ENCODE measurements at regions not wholly inside any gene's neighbourhood (a gene's known extent, or its start where the extent isn't known, plus 50 kb on each side); places are given as distances from the start of the nearest gene placed in this dataset.

DNA sequence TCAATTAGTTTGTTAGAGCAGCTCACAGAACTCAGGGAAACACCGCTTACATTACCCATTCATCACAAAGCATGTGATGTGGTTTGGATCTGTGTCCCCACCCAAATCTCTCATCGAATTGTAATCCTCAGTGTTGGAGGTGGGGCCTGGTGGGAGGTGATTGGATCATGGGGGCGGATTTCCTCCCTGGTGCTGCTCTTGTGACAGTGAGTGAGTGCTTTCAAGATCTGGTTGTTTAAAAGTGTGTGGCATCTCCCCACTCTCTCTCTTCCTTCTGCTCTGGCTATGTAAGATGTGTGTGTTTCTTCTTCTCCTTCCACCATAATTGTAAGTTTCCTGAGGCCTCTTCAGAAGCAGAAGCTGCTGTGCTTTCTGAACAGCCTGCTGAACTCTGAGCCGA lies 63.5 kb upstream of the AGPS start:
- Histone ChIP-seq H3K9ac (ENCODE audit: low read depth, low read length) (no peak overlapping the region), H3K4me2 (ENCODE audit: insufficient read depth, low read length) (no peak overlapping the region), H3K27ac (ENCODE audit: low read length) (no peak overlapping the region), H3K36me3 (ENCODE audit: insufficient read depth, low read length) (peaks cover 14% of the 10 kb centered on the region; the same call in 1 of the 2 replicates), H3K9me3 (ENCODE audit: insufficient read depth, low read length, severe bottlenecking) (no peaks in the 10 kb centered on the region), H3K4me1 (ENCODE audit: insufficient read depth, low read length) (peaks cover 18% of the 10 kb centered on the region), H3K79me2 (ENCODE audit: insufficient read depth, low read length) (no peaks in the 10 kb centered on the region), H4K20me1 (ENCODE audit: insufficient read depth, low read length) (no peaks in the 10 kb centered on the region), H3K27me3 (ENCODE audit: insufficient read depth, low read length, poor library complexity) (no peaks in the 10 kb centered on the region), H3K4me3 (ENCODE audit: low read depth in 1 of 2, low read length in 2 of 2) (no peak overlapping the region), H2AFZ (ENCODE audit: low read depth, low read length) (no peak overlapping the region)
- ATAC-seq (ENCODE audit: insufficient read depth, low read depth) (no peak), DNase-seq (peak; percentile 32)
- TF ChIP-seq, protein P1, sequence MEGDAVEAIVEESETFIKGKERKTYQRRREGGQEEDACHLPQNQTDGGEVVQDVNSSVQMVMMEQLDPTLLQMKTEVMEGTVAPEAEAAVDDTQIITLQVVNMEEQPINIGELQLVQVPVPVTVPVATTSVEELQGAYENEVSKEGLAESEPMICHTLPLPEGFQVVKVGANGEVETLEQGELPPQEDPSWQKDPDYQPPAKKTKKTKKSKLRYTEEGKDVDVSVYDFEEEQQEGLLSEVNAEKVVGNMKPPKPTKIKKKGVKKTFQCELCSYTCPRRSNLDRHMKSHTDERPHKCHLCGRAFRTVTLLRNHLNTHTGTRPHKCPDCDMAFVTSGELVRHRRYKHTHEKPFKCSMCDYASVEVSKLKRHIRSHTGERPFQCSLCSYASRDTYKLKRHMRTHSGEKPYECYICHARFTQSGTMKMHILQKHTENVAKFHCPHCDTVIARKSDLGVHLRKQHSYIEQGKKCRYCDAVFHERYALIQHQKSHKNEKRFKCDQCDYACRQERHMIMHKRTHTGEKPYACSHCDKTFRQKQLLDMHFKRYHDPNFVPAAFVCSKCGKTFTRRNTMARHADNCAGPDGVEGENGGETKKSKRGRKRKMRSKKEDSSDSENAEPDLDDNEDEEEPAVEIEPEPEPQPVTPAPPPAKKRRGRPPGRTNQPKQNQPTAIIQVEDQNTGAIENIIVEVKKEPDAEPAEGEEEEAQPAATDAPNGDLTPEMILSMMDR (IDR thresholded peaks at IDR 0.05; ENCODE audit: borderline replicate concordance, extremely low read depth, low read length, poor library complexity, severe bottlenecking), result no peak
- no peak for TF ChIP-seq EZH2 (IDR thresholded peaks at IDR 0.05; ENCODE audit: borderline replicate concordance, low read depth, low read length, severe bottlenecking)

DNA sequence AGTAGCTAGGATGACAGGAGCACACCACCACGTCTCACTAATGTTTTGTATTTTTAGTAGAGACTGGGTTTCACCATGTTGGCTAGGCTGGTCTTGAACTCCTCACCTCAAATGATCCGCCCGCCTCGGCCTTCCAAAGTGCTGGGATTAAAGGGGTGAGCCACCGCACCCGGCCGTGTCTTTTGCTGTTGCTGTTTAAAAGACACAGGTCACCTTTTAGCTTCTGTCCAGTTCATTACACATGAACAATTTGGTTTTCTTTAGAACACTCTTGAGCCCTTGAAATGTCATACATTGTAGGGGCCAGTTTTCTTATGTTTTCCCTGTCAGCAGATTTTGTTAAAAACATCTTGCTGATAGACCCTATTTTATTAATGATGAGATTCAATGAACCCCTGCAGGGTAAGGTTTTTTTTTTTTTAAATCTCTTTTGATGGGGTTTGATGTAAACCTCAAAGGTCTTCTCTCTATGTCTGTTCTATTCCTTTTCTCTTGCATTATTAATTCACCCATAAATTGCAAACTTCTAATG lies 61.0 kb upstream of the AGPS start:
- Histone ChIP-seq H3K9me3 (ENCODE audit: insufficient read depth, low read length, severe bottlenecking) (no peaks in the 10 kb centered on the region), H2AFZ (ENCODE audit: low read depth, low read length) (peak overlapping the region; percentile 58), H3K27me3 (ENCODE audit: insufficient read depth, low read length, poor library complexity) (no peaks in the 10 kb centered on the region), H4K20me1 (ENCODE audit: insufficient read depth, low read length) (no peaks in the 10 kb centered on the region), H3K79me2 (ENCODE audit: insufficient read depth, low read length) (no peaks in the 10 kb centered on the region), H3K4me2 (ENCODE audit: insufficient read depth, low read length) (no peak overlapping the region), H3K4me1 (ENCODE audit: insufficient read depth, low read length) (peaks cover 18% of the 10 kb centered on the region), H3K4me3 (ENCODE audit: low read depth in 1 of 2, low read length in 2 of 2) (no peak overlapping the region), H3K36me3 (ENCODE audit: insufficient read depth, low read length) (peaks cover 18% of the 10 kb centered on the region; the same call in 1 of the 2 replicates), H3K27ac (ENCODE audit: low read length) (peak overlapping the region; percentile 77), H3K9ac (ENCODE audit: low read depth, low read length) (peak overlapping the region; percentile 25; the same call in 1 of the 2 replicates)
- no peak for DNase-seq
- no peak for ATAC-seq (ENCODE audit: insufficient read depth, low read depth)
- TF ChIP-seq, protein P1 (IDR thresholded peaks at IDR 0.05; ENCODE audit: borderline replicate concordance, extremely low read depth, low read length, poor library complexity, severe bottlenecking), result no peak
- no peak for TF ChIP-seq EZH2 (IDR thresholded peaks at IDR 0.05; ENCODE audit: borderline replicate concordance, low read depth, low read length, severe bottlenecking)

DNA sequence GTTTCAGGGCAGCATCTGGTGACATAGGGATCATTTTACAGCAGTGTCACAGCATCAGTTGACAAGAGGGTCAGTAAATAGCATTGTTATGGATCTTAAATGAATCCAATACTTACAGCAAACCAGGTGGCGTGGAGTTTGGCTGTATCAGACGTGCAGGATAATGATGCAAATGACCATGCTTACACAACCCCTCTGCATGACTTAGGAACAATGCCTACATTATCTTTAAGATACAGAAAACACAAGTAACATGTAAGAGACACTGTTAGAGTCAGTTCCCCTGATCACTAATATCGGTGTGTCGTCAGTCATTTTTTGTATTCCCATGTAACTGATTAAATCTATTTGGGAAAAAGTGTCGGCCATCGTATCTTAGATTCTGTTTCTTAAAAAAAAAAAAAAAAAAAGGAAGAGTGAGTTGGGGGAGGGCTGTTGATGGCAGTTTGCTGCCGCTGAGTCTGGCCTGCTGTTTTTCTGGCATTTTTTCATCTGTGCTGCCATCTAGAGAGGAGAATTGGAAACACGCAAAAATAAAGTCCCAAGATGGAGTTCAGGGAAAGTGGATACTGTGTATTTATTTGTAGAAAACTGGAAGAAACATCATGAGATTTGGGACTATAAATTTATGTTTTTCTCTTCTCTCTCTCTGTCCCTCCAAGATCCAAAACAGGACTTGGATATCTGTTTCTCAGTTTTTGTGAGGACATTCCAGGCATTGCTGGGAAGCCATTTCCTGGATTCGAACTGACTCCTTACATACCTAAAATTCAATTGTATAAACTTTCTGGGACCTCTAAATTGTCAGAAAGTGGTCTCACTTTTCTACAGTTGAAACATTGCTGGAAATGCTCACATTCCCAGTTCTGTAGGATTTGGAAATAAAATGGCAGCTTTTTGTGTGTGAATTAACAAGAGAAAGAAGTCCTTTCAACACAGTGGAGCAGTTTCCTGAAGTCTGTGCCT lies 60.3 kb upstream of the AGPS start:
- H3K4me3 ChIP-seq (ENCODE audit: low read depth in 1 of 2, low read length in 2 of 2), result no peak overlapping the region
- ATAC-seq (ENCODE audit: insufficient read depth, low read depth), result peak; percentile 89
- TF ChIP-seq, protein P1 (IDR thresholded peaks at IDR 0.05; ENCODE audit: borderline replicate concordance, extremely low read depth, low read length, poor library complexity, severe bottlenecking), result peak; percentile 84
- TF ChIP-seq EZH2 (IDR thresholded peaks at IDR 0.05; ENCODE audit: borderline replicate concordance, low read depth, low read length, severe bottlenecking), result no peak

More for the DNA sequence above, 60.3 kb upstream of the AGPS start:
- peaks cover 18% of the 10 kb centered on the region; the same call in 1 of the 2 replicates for H3K36me3 ChIP-seq (ENCODE audit: insufficient read depth, low read length)
- no peaks in the 10 kb centered on the region for H3K79me2 ChIP-seq (ENCODE audit: insufficient read depth, low read length)
- peak overlapping the region; percentile 47 for H3K4me2 ChIP-seq (ENCODE audit: insufficient read depth, low read length)
- DNase-seq, result peak; percentile 75
- H3K27ac ChIP-seq (ENCODE audit: low read length), result peak overlapping the region; percentile 77
- no peaks in the 10 kb centered on the region for H3K27me3 ChIP-seq (ENCODE audit: insufficient read depth, low read length, poor library complexity)
- H3K4me1 ChIP-seq (ENCODE audit: insufficient read depth, low read length), result peaks cover 13% of the 10 kb centered on the region
- no peaks in the 10 kb centered on the region for H3K9me3 ChIP-seq (ENCODE audit: insufficient read depth, low read length, severe bottlenecking)
- H2AFZ ChIP-seq (ENCODE audit: low read depth, low read length), result peak overlapping the region; percentile 70
- peak overlapping the region; percentile 25 for H3K9ac ChIP-seq (ENCODE audit: low read depth, low read length)
- H4K20me1 ChIP-seq (ENCODE audit: insufficient read depth, low read length), result no peaks in the 10 kb centered on the region
